OCI-LY1 (cell line): ENCODE measurements at regions not wholly inside any gene's neighbourhood (a gene's known extent, or its start where the extent isn't known, plus 50 kb on each side); places are given as distances from the start of the nearest gene placed in this dataset.

ENCODE experiments used
- H2AFZ ChIP-seq: fragments of 200-600 bp; sonication (generic), shearing (Covaris generic); 2 replicates; pipeline ENCODE4 v1.6.0; 2014; ENCODE audit warnings: antibody characterized with exemption, mild to moderate bottlenecking, low read length
- H3F3A ChIP-seq: fragments of 200-600 bp; sonication (generic), shearing (Covaris generic); 2 replicates; pipeline ENCODE4 v1.6.0; 2014; ENCODE audit warnings: mild to moderate bottlenecking, antibody characterized with exemption, low read length, moderate library complexity; ENCODE audit not compliant: insufficient read depth
- H3K27ac ChIP-seq: fragments of 200-600 bp; sonication (generic); 2 replicates; pipeline ENCODE4 v1.5.1; 2014; ENCODE audit warnings: low read length, mixed run types, mild to moderate bottlenecking, low read depth; ENCODE audit not compliant: poor library complexity, severe bottlenecking
- H3K27me3 ChIP-seq: fragments of 200-600 bp; sonication (generic); 2 replicates; pipeline ENCODE4 v1.6.0; 2014; ENCODE audit warnings: antibody characterized with exemption, mild to moderate bottlenecking, low read length, moderate library complexity; ENCODE audit not compliant: insufficient read depth
- H3K36me3 ChIP-seq: fragments of 200-600 bp; sonication (generic); 2 replicates; pipeline ENCODE4 v1.6.1; 2014; ENCODE audit warnings: mild to moderate bottlenecking, antibody characterized with exemption, low read length, moderate library complexity, mixed read lengths; ENCODE audit not compliant: insufficient read depth
- H3K4me1 ChIP-seq: fragments of 200-600 bp; sonication (generic); 2 replicates; pipeline ENCODE4 v1.5.1; 2014; ENCODE audit warnings: mild to moderate bottlenecking, low read length, moderate library complexity; ENCODE audit not compliant: insufficient read depth, severe bottlenecking
- H3K4me2 ChIP-seq: fragments of 200-600 bp; sonication (generic), shearing (Covaris generic); 2 replicates; pipeline ENCODE4 v1.6.1; 2014; ENCODE audit warnings: low read length
- H3K4me3 ChIP-seq: fragments of 200-600 bp; sonication (generic); 2 replicates; pipeline ENCODE4 v1.5.1; 2014; ENCODE audit warnings: low read length, low read depth, mild to moderate bottlenecking, mixed read lengths; ENCODE audit not compliant: poor library complexity, severe bottlenecking
- H3K79me2 ChIP-seq: fragments of 200-600 bp; shearing (Covaris generic); 2 replicates; pipeline ENCODE4 v1.6.1; 2016; ENCODE audit warnings: mixed run types, low read length, mixed read lengths; ENCODE audit not compliant: insufficient read depth
- H3K9ac ChIP-seq: fragments of 200-600 bp; sonication (generic), shearing (Covaris generic); 2 replicates; pipeline ENCODE4 v1.6.1; 2014; ENCODE audit warnings: mild to moderate bottlenecking, low read length, mixed read lengths
- H3K9me2 ChIP-seq: fragments of 200-600 bp; sonication (generic), shearing (Covaris generic); 2 replicates; pipeline ENCODE4 v1.6.1; 2014; ENCODE audit warnings: low read depth, mild to moderate bottlenecking, low read length, mixed read lengths
- H3K9me3 ChIP-seq: fragments of 200-600 bp; shearing (Covaris generic); 2 replicates; pipeline ENCODE4 v1.6.1; 2014; ENCODE audit warnings: low read length, mixed read lengths
- H4K20me1 ChIP-seq: fragments of 200-600 bp; sonication (generic), shearing (Covaris generic); 2 replicates; pipeline ENCODE4 v1.6.0; 2016; ENCODE audit warnings: mild to moderate bottlenecking, low read length; ENCODE audit not compliant: insufficient read depth
- CTCF ChIP-seq: fragments of 200-600 bp; sonication (generic), shearing (Covaris generic); IDR thresholded peaks from 2 replicates; pipeline ENCODE4 v1.5.1; 2017; ENCODE audit warnings: mild to moderate bottlenecking, antibody characterized with exemption, low read length, moderate library complexity, mixed read lengths
- EZH2 ChIP-seq: fragments of 200-600 bp; sonication (generic), shearing (Covaris generic); IDR thresholded peaks from 2 replicates; pipeline ENCODE4 v1.8.0; 2017; ENCODE audit warnings: borderline replicate concordance, mixed run types, mild to moderate bottlenecking, antibody characterized with exemption, low read length, moderate library complexity, mixed read lengths

- no peak overlapping the region for H3K9ac ChIP-seq
- H3K36me3 ChIP-seq = no peaks in the 10 kb centered on the region
- H3K79me2 ChIP-seq = no peaks in the 10 kb centered on the region
- H3K27me3 ChIP-seq = no peaks in the 10 kb centered on the region
- H3K9me2 ChIP-seq = no peaks in the 10 kb centered on the region
- H3F3A ChIP-seq = no peaks in the 10 kb centered on the region
- TF ChIP-seq CTCF (no peak), EZH2 (no peak)
- no peaks in the 10 kb centered on the region for H4K20me1 ChIP-seq
- H3K4me1 ChIP-seq = no peaks in the 10 kb centered on the region
- H2AFZ ChIP-seq = no peak overlapping the region
- no peak overlapping the region for H3K4me2 ChIP-seq
- H3K9me3 ChIP-seq = no peaks in the 10 kb centered on the region
- H3K4me3 ChIP-seq = no peak overlapping the region
- no peak overlapping the region for H3K27ac ChIP-seq
Observed at GRCh38 chr2:35989040-35989439, 366.5 kb upstream of the CRIM1 start.

DNA sequence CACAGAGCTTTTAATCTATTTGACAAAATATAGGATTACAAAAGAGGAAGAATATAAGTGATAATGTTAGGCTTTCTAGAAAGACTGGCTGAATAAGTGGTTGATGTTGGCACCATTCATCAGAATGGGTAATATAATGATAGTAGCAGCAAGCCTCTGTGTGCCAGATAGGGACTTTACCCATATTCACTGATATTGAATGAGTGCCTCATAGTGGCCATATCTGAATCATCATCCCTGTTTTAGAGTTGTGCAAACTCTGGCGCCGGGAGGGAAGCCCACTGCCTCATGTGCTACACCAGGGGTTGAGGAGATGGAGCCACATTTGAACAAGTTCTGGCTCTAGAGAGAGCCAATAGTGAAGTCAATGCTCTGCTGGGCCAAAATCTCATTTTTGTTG is 368.7 kb upstream of the CRIM1 start:
- H3K79me2 ChIP-seq = no peaks in the 10 kb centered on the region
- H3K9ac ChIP-seq = no peak overlapping the region
- TF ChIP-seq EZH2 (no peak), CTCF (no peak)

DNA sequence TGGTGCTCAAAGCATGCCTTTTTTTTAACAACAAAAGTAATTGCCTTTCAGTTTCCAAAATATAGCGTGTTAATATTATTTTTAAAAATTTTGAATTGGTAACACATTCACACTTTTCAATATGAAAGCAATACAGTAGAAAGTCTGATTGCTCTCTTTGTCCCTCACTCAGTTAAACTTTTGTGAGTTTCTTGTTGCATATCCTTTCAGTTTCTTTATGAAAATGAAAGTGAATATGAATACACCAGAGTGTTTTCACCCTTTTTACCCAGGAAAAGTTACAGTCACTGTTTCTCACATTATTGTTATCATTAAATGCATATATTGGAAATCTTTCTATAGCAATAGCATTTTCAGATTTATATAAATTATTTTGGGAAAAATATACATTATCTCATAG is 377.4 kb upstream of the CRIM1 start:
- no peaks in the 10 kb centered on the region for H3F3A ChIP-seq
- no peak overlapping the region for H2AFZ ChIP-seq
- H3K9me3 ChIP-seq = no peaks in the 10 kb centered on the region
- TF ChIP-seq CTCF (no peak), EZH2 (no peak)
- no peaks in the 10 kb centered on the region for H3K36me3 ChIP-seq
- no peak overlapping the region for H3K27ac ChIP-seq
- no peaks in the 10 kb centered on the region for H3K79me2 ChIP-seq
- no peak overlapping the region for H3K4me3 ChIP-seq
- no peaks in the 10 kb centered on the region for H4K20me1 ChIP-seq
- no peak overlapping the region for H3K9ac ChIP-seq
- no peak overlapping the region for H3K4me2 ChIP-seq
- H3K4me1 ChIP-seq = no peaks in the 10 kb centered on the region
- H3K9me2 ChIP-seq = no peaks in the 10 kb centered on the region
- no peaks in the 10 kb centered on the region for H3K27me3 ChIP-seq

More for the DNA sequence above, 368.7 kb upstream of the CRIM1 start:
- Histone ChIP-seq H3K27ac (no peak overlapping the region), H3K4me3 (no peak overlapping the region), H3F3A (no peaks in the 10 kb centered on the region), H3K36me3 (no peaks in the 10 kb centered on the region), H3K9me2 (no peaks in the 10 kb centered on the region), H2AFZ (no peak overlapping the region), H3K9me3 (no peaks in the 10 kb centered on the region), H4K20me1 (no peaks in the 10 kb centered on the region), H3K27me3 (no peaks in the 10 kb centered on the region), H3K4me1 (no peaks in the 10 kb centered on the region), H3K4me2 (no peak overlapping the region)
